ENCODE measurements at regions not wholly inside any gene's neighbourhood (a gene's known extent, or its start where the extent isn't known, plus 50 kb on each side); places are given as distances from the start of the nearest gene placed in this dataset.

GRCh38 chr13:31048521-31048920 lies 113.2 kb downstream of the HSPH1 start:
- no peak for DNase-seq

- DNase-seq, result no peak
Measured at GRCh38 chr13:31046711-31047279, 114.3 kb downstream of the TEX26 start.

- DNase-seq, result peak; percentile 85
Measured at GRCh38 chr13:31045286-31046081, 113.0 kb downstream of the TEX26 start.

GRCh38 chr13:31044364-31045285 lies 112.2 kb downstream of the TEX26 start:
- DNase-seq, result peak; percentile 87

GRCh38 chr13:31043957-31044356 lies 111.5 kb downstream of the TEX26 start:
- DNase-seq, result no peak

- no peak for DNase-seq
Measured at GRCh38 chr13:31042481-31043165, 110.2 kb downstream of the TEX26 start.

GRCh38 chr13:31042049-31042448 lies 109.6 kb downstream of the TEX26 start:
- no peak for DNase-seq

- DNase-seq, result no peak
Measured at GRCh38 chr13:31038834-31039552, 106.5 kb downstream of the TEX26 start.

- DNase-seq, result no peak
Measured at GRCh38 chr13:31037874-31038500, 105.5 kb downstream of the TEX26 start.

GRCh38 chr13:31036731-31037695 lies 104.6 kb downstream of the TEX26 start:
- no peak for DNase-seq

- DNase-seq, result no peak
Measured at GRCh38 chr13:31035185-31035965, 102.9 kb downstream of the TEX26 start.

GRCh38 chr13:31032528-31033113 lies 100.2 kb downstream of the TEX26 start:
- no peak for DNase-seq

GRCh38 chr13:31031482-31031881 lies 99.0 kb downstream of the TEX26 start:
- DNase-seq, result no peak

GRCh38 chr13:31029102-31029501 lies 96.6 kb downstream of the TEX26 start:
- no peak for DNase-seq

GRCh38 chr13:31027136-31027535 lies 94.7 kb downstream of the TEX26 start:
- DNase-seq, result no peak

Data from stimulated activated CD4-positive, alpha-beta T cell treated with anti-CD3 and anti-CD28 coated beads, Interleukin-1b, Interleukin-23, amount 100 ng/mL, for 48 hours (primary cell).